GM20000 (cell line): ENCODE measurements at regions not wholly inside any gene's neighbourhood (a gene's known extent, or its start where the extent isn't known, plus 50 kb on each side); places are given as distances from the start of the nearest gene placed in this dataset.

Experiments
- DNase-seq: peaks from one replicate; pipeline ENCODE4 v3.0.0; 2012; ENCODE audit warnings: low spot score
- CTCF ChIP-seq: IDR thresholded peaks from 2 replicates; pipeline ENCODE4 v1.5.1; 2012; ENCODE audit warnings: mild to moderate bottlenecking, control low read depth; ENCODE audit errors: extremely low read depth, missing control alignments

DNA sequence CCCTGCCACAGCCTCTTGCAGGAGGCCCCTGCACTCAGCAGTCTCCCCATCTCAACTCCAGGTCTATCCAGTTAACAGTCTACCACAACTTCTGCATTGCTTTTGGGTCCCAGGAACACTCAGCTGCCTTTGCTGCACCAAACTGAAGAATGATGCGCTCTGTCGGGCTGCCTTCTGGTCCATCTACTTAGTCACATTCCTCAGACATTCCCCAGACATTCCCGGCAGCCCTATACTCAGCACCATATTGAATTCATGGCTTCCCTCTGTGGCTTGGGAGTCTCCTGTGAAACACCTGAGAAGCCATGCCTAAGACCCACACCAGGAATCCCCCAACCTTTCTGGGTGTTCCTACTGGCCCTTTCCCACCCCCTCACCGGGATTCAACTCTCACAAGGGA lies 99.6 kb upstream of the COL21A1 start:
- no peak for DNase-seq
- TF ChIP-seq CTCF, result no peak

- DNase-seq, result no peak
- no peak for TF ChIP-seq CTCF
Measured at GRCh38 chr6:56345376-56345995, 98.1 kb upstream of the COL21A1 start.

DNA sequence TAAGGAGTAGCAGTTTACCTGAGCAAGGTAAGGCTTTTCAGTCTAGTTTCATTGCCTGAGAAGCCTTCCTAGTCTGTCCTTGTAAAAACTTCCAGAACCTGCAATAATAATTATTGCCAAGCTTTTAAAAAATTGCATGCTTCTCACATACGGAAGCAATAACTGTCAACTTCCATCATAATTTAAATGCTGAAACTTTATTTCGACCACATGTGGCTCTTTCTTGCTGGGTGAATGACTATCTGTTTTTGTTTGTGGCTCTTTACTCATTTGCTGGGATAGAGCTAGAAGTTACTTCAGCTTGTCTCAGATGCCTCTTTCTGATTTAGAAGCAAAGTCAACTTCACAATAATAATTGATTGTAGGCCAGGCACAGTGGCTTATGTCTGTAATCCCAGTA lies 95.9 kb upstream of the COL21A1 start:
- no peak for DNase-seq
- no peak for TF ChIP-seq CTCF

DNA sequence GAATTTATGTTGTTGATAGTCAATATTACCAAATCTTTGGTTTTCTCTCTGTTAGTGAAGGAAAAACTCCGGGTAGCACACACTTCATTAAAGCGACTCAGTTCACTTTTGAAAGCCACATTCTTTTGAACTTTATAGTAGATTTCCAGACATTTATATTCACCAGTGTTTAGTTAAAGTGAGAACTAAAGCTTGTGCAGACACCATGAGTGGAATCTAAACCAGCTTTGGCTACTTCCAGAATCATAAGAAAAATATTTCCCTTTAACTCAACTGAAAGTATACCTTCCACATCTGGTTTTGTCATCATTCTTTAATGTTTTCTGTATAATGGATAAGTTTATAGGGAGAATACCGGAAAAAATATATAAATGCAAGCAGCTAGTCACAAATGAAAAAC lies 92.1 kb upstream of the COL21A1 start:
- TF ChIP-seq CTCF, result no peak
- no peak for DNase-seq

- DNase-seq, result no peak
Measured at GRCh38 chr6:56335726-56336125, 88.3 kb upstream of the COL21A1 start.

DNA sequence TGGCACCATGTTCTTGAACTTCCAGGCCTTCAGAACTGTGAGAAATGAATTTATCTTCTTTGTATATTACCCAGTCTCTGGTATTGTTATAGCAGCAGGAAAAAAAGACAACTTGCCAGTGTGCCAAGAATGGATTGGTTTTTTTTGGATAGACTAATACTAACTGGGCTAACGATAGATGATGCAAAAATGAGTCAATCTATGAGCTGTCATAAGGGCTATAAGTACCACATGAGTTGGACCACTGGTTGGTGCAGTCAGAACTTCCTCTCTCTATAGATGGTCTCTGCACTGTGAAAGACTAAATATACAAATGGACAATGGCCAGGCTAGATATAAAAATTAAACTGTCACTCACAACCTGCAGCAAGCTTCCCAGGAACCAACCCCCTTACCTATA lies 87.6 kb upstream of the COL21A1 start:
- no peak for TF ChIP-seq CTCF
- DNase-seq, result no peak

More at GRCh38 chr6:56335726-56336125, 88.3 kb upstream of the COL21A1 start:
- no peak for TF ChIP-seq CTCF

DNA sequence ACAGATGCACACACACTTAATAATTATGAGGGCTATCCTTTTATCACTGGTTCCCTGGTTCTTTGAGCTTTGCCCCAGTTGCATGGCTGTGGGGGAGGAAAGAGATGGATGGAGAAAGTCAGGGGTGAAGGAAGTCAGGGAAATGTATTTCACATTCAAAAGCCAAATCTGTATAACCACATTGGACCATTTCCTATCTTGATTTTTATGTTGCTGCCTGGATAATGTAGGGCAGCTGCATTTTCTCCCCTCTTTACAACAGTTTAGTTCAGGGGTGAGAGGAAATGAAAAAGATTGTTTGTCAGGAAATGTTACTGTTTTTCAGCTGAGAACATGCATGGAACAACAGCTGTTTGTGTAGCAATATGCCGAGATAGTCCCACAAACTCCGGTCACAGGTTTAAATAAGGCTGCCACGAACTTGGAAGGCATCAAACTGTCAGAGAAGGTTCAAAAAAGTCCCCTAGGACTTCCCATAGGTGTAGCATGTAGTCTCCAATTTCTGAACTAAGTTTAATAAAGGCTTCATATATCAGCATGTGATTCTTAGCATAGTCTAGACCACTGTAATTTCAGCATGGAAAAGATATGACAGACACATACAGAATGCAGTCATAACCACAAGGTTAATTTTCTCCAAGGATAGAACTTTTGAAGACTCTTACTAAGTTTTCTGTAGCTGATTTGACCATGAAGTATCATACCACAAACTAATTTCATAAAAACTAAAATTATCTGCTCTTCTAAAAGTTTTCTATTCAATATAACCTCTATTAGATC lies 82.1 kb upstream of the COL21A1 start:
- no peak for DNase-seq
- no peak for TF ChIP-seq CTCF
